RWPE1 (cell line): ENCODE measurements at regions not wholly inside any gene's neighbourhood (a gene's known extent, or its start where the extent isn't known, plus 50 kb on each side); places are given as distances from the start of the nearest gene placed in this dataset.
"Not testable (repeated sequence)": the region's sequence is repeated elsewhere in the genome, so short reads cannot be mapped to it uniquely, and the experiment has no call there.

Experiments used
- CTCF ChIA-PET: fragments of 350-600 bp; sonication (Branson Sonifier 250); formaldehyde crosslinking; extraction: SDS; loops from one replicate; lab custom pipeline; 2021; lab: Yijun Ruan, JAX
- POLR2A ChIA-PET: fragments of 400-600 bp; formaldehyde crosslinking; extraction: SDS; loops from one replicate; lab custom pipeline; 2020; ENCODE audit warnings: antibody characterized with exemption; ENCODE audit not compliant: low non-redundant PET; lab: Yijun Ruan, JAX
- DNase-seq: peaks from one replicate; pipeline ENCODE4 v3.0.0; 2012; ENCODE audit warnings: low spot score
- H3K27ac ChIP-seq: fragments of 450-650 bp; 2 replicates; pipeline ENCODE4 v1.5.1; 2017
- TF ChIP-seq, protein P1 (sequence below): fragments of 450-650 bp; conservative IDR thresholded peaks from 2 replicates; pipeline ENCODE4 v1.5.1; 2017; ENCODE audit warnings: low read depth, mild to moderate bottlenecking

DNA sequence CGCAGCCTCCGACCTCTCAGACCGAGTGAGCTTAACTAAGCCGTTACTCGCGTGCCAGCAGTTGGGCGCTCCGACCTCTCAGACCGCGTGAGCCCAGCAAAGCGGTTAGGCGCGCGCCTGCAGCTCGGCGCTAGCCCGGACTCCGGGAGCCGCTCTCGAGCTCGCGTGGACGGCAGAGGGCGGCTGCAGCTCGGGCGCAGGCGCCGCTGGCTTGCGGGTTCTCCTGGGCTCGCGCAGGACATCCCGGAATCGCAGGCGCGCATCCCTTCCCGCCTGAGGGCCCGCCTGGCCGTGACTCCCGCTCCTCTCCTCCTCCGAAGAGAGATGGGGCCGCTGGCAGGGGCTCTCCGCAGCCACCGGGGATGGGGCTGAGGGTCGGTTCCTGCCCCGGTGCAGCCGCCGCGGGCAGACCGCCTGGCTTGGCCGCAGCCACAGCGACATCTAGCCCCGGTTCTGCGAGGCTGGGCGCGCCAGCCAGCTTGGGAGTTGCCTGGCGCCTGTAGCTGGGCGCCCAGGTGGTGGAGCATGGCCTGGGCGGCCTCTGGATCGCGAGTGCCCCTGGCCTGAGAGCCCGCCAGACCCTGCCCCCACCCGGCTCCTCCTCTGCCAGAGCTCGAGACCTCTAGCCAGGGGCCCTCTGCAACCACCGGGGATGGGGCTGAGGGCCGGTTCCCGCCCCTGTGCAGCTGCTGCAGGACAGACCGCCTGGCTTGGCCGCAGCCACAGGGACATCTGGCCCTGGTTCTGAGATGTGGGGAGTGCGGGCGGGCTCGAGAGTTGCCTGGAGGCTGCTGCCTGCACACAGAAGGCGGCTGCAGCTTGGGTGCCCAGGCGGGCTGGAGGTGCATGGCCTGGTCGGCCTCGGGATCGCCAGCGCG lies 85.7 kb upstream of the CCDC180 start:
- H3K27ac ChIP-seq, POLR2A ChIA-PET: not testable (repeated sequence)
- CTCF ChIA-PET: interaction anchor here (0.6 to 1.0 kb wide), 5 partner anchors 10 to 365 kb away, joined by 3 to 7 read pairs (median 4); no protein-coding TSS in a partner anchor
- TF ChIP-seq, protein P1, sequence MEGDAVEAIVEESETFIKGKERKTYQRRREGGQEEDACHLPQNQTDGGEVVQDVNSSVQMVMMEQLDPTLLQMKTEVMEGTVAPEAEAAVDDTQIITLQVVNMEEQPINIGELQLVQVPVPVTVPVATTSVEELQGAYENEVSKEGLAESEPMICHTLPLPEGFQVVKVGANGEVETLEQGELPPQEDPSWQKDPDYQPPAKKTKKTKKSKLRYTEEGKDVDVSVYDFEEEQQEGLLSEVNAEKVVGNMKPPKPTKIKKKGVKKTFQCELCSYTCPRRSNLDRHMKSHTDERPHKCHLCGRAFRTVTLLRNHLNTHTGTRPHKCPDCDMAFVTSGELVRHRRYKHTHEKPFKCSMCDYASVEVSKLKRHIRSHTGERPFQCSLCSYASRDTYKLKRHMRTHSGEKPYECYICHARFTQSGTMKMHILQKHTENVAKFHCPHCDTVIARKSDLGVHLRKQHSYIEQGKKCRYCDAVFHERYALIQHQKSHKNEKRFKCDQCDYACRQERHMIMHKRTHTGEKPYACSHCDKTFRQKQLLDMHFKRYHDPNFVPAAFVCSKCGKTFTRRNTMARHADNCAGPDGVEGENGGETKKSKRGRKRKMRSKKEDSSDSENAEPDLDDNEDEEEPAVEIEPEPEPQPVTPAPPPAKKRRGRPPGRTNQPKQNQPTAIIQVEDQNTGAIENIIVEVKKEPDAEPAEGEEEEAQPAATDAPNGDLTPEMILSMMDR: peak; percentile 38
- peak; percentile 53 for DNase-seq

DNA sequence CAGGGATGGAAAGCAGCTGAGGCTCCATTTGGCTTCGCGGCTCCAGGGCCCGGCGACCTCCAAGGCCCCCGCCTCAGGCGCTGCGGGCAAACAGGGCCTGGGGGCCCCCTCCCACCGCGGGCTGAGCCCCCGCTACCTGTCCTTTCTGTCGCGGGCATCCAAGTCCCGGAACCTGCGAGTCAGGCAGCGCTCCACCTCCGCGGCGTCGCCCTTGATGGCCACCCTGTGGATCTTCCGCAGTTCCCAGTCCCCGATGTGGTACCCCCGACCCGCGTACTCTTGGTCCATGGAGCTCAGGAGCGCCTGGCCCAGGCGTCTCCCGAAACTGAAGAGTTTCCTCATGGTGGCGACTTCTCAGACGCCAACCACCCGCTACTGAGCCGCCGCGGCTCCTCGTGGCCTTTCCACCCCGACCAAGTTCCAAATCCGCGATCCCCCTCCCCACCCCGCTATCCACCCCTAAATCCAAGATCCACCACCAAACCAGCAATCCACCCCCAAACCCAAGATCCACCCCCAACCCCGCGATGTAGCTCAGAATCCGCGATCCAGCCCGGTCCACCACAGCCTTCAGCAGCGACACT lies 86.5 kb upstream of the CCDC180 start:
- ChIA-PET CTCF (interaction anchor here (0.6 to 1.0 kb wide), 5 partner anchors 10 to 364 kb away, joined by 3 to 7 read pairs (median 4); no protein-coding TSS in a partner anchor), POLR2A (no interaction called here)

DNA sequence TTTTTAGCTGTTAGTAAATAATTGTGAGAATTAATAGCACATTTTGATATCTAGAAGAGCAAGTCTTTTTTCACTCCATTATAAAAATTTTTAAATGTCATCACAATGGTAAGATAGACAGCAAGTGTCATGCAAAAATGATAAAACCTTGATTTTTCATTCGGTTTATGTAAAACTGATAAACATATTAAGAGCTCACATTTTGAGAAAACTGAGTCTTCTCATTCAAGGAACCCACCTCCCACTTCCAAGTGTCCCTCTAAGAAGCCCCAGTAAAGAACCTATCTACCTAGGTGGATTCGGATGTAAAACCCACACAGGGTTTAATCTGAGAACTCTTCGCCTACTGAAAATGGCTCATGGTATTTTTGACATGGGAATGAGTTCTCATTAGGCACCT lies 87.1 kb upstream of the CCDC180 start:
- CTCF ChIA-PET: interaction anchor here (0.6 kb wide), 1 partner anchor 80 kb away, joined by 3 read pairs; no protein-coding TSS in a partner anchor
- H3K27ac ChIP-seq, POLR2A ChIA-PET, DNase-seq: not testable (repeated sequence)

More for the DNA sequence above, 86.5 kb upstream of the CCDC180 start:
- H3K27ac ChIP-seq: no peak overlapping the region
- DNase-seq: no peak
- TF ChIP-seq, protein P1: no peak

DNA sequence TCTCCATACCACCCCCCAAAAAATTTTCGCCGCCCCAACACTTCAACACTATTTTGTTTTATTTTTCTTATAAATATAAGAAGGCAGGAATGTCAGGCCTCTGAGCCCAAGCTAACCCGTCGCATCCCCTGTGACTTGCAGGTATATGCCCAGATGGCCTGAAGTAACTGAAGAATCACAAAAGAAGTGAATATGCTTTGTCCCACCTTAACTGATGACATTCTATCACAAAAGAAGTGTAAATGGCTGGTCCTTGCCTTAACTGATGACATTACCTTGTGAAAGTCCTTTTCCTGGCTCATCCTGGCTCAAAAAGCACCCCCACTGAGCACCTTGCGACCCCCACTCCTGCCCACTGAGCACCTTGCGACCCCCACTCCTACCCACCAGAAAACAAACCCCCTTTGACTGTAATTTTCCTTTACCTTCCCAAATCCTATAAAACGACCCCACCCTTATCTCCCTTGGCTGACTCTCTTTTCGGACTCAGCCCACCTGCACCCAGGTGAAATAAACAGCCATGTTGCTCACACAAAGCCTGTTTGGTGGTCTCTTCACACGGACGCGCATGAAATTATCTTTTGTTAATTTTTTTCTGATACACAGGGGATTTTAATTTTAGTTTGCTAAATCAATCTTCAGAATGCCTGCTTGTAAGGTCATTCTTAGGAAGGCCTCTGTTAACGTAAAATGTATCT lies 87.9 kb upstream of the CCDC180 start:
- DNase-seq, H3K27ac ChIP-seq, CTCF ChIA-PET, POLR2A ChIA-PET: not testable (repeated sequence)

DNA sequence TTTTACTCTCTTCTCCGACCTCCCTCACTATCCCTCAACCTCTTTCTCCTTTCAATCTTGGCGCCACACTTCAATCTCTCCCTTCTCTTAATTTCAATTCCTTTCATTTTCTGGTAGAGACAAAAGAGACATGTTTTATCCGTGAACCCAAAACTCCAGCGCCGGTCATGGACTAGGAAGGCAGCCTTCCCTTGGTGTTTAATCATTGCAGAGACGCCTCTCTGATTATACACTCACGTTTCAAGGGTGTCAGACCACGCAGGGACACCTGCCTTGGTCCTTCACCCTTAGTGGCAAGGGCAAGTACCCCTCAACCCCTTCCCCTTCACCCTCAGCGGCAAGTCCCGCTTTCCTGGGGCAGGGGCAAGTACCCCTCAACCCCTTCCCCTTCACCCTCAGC lies 92.3 kb upstream of the CCDC180 start:
- POLR2A ChIA-PET, H3K27ac ChIP-seq: not testable (repeated sequence)

DNA sequence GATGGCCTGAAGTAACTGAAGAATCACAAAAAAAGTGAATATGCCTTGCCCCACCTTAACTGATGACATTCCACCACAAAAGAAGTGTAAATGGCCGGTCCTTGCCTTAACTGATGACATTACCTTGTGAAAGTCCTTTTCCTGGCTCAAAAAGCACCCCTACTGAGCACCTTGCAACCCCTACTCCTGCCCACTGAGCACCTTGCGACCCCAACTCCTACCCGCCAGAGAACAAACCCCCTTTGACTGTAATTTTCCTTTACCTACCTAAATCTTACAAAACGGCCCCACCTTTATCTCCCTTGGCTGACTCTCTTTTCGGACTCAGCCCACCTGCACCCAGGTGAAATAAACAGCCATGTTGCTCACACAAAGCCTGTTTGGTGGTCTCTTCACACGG lies 92.9 kb upstream of the CCDC180 start:
- POLR2A ChIA-PET, DNase-seq, H3K27ac ChIP-seq, CTCF ChIA-PET: not testable (repeated sequence)

More for the DNA sequence above, 92.3 kb upstream of the CCDC180 start:
- DNase-seq, CTCF ChIA-PET: not testable (repeated sequence)

DNA sequence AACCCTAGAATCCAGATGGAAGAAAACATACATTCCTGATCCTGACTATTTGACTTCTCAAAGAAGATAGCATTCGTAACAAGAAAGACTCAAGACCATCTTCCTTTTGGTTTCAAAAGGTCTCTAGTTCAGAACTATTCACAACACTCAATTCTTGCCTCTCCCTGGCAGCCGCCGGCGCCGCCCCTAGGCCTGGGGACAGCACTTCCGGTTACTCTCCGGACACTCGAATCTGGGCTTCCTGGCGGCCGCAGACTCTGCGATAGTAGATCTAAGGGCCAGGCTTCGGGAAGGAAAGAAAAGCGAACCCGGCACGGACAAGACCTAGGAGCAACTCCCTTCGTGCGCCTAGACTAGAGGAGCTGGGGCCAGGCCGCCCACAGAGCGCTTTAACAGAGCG lies 107.8 kb upstream of the CCDC180 start:
- H3K27ac ChIP-seq, CTCF ChIA-PET, POLR2A ChIA-PET, DNase-seq: not testable (repeated sequence)

DNA sequence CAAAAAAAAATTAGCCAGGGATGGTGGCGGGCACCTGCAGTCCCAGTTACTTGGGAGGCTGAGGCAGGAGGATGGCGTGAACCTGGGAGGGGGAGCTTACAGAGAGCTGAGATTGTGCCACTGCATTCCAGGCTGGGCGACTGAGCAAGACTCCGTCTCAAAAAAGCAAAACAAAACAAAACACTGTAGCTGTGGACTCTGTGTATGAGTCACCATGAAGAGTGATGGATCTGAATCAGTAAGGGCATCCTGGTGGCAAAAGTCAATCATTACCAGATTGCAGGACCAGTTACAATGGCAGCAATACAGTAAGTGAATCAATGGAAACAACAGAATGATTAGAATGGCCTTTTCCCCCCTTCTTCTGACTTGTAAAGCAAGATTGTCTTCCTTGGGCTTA lies 113.7 kb upstream of the CCDC180 start:
- POLR2A ChIA-PET, DNase-seq, H3K27ac ChIP-seq: not testable (repeated sequence)
- CTCF ChIA-PET: interaction anchor here (0.6 kb wide), 1 partner anchor 78 kb away, joined by 3 read pairs; no protein-coding TSS in a partner anchor

DNA sequence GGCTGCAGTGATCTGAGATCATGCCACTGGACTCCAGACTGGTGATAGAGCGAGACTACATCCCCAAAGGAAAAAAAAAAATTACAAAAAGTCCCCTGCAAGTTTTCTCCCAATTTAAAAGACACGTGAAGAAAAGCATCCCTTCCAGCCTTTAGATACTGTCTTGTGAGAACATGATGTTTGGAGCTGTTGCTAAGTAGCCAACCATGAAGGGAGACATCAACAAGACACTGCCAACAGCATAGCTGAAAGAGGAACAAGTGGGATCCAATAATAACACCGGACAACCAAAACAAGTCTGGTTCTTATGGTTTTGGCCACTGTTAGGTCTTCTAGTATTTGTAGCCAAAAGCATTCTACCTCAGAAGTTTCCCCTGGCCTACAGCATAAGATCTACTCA lies 118.9 kb upstream of the CCDC180 start:
- CTCF ChIA-PET: interaction anchor here (0.6 to 0.7 kb wide), 2 partner anchors 41 to 199 kb away, joined by 3 read pairs; no protein-coding TSS in a partner anchor
- no peak for DNase-seq
- POLR2A ChIA-PET: no interaction called here

DNA sequence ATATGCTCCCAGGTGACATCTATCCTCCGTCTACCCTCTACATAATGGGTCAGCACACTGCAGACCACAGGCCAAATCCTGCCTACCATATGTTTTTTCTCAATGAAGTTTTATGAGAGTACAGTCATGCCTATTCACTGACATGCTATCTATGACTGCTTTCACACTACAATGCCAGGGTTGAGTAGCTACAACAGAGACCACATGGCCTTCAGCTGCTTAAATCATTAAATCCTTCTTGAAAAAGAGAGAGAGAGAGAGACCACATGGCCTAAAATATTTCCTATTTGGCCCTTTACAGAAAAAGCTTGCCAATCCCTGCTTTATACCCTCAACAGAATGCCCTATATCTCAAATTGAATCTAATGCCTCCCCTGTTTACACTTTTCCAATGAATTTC lies 119.8 kb upstream of the CCDC180 start:
- CTCF ChIA-PET: interaction anchor here (0.7 kb wide), 1 partner anchor 200 kb away, joined by 3 read pairs; no protein-coding TSS in a partner anchor
- H3K27ac ChIP-seq, POLR2A ChIA-PET, DNase-seq: not testable (repeated sequence)

More for the DNA sequence above, 118.9 kb upstream of the CCDC180 start:
- TF ChIP-seq, protein P1: no peak
- no peak overlapping the region for H3K27ac ChIP-seq
